Activated T-cell treated with anti-CD3 and anti-CD28 coated beads, Interleukin-2, amount 50 U/mL, for 4 hours (primary cell): ENCODE measurements at regions not wholly inside any gene's neighbourhood (a gene's known extent, or its start where the extent isn't known, plus 50 kb on each side); places are given as distances from the start of the nearest gene placed in this dataset.

Source experiments
- ATAC-seq, 2 donors: fragments of 200-7000 bp; cut with Tn5 transposase; one replicate each; pipeline ENCODE4 v1.10.0; 2021
- DNase-seq: peaks from one replicate; pipeline ENCODE4 v3.0.0-alpha.2; 2020
- H3K27me3 Mint-ChIP-seq: one replicate; pipeline ENCODE4 v1.8.0; 2021; ENCODE audit warnings: low read depth, mixed read lengths
- H3K36me3 Mint-ChIP-seq: one replicate; pipeline ENCODE4 v1.8.0; 2022; ENCODE audit warnings: mixed read lengths; ENCODE audit not compliant: insufficient read depth
- H3K4me1 Mint-ChIP-seq: one replicate; pipeline ENCODE4 v1.8.0; 2021; ENCODE audit warnings: low read depth, mixed read lengths
- H3K4me3 Mint-ChIP-seq: one replicate; pipeline ENCODE4 v1.8.0; 2021; ENCODE audit warnings: mild to moderate bottlenecking, moderate library complexity, mixed read lengths
- H3K9me3 Mint-ChIP-seq: one replicate; pipeline ENCODE4 v1.8.0; 2021; ENCODE audit warnings: mixed read lengths

DNA sequence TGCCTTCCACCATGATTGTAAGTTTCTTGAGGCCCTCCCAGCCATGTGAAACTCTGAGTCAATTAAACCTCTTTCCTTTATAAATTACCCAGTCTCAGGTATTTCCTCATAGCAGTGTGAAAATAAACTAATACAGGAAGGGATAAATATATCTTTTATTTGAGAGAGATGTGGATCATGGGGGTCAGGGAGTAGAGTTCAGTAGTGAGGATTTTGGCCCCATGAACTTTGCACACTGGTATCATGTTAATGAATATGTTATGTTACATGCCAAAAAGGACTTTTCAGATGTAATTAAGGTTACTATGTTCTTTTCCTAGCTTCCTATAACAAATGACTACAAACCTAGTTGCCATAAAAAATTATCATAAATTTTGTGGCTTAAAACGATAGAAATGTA lies 1393.7 kb downstream of the DSC3 start:
- Mint-ChIP-seq H3K4me1 (no peaks in the 10 kb centered on the region), H3K4me3 (no peak overlapping the region), H3K36me3 (no peaks in the 10 kb centered on the region), H3K27me3 (no peaks in the 10 kb centered on the region), H3K9me3 (peaks cover 22% of the 10 kb centered on the region)
- DNase-seq (no peak), ATAC-seq (no peak)

DNA sequence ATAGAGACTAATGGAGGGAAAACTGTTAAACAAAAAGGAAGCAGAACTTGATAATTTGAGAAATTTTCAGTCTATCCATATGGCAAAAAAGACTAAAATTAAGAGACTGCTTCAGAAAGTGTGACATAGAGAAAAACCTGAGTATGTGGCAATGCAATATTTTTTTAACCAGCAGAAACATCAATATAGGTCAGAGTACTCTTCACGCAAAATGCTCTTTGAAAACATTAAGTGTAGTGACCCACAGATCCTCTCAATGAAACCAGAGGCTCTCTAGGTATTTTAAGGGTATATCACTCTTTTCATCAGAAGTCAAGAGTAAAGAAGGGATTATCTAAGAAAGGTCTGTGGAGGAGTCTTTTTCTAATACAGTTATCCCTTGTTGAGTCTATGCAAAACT lies 1394.8 kb downstream of the DSC3 start:
- Mint-ChIP-seq H3K36me3 (no peaks in the 10 kb centered on the region), H3K27me3 (no peaks in the 10 kb centered on the region), H3K4me1 (no peaks in the 10 kb centered on the region), H3K9me3 (peaks cover 22% of the 10 kb centered on the region), H3K4me3 (no peak overlapping the region)
- DNase-seq, result no peak
- no peak for ATAC-seq

DNA sequence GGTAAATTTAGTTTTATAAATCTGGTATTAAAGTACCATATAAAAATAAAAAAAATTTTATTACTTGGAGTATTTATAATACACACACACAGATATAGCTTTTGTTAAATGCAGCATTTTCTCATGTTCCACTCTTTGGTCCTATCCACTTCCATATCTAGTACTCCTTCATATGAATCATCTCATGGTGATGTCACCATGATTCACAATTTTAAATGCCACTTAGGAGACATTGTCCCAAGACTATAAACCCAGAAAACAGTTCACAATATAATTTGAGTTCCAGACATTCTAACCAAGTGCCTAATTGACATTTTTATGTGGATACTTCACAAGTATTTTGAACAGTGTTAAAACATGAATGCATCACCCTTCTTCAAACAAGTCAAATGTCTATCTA lies 1398.3 kb downstream of the DSC3 start:
- Mint-ChIP-seq H3K27me3 (no peaks in the 10 kb centered on the region), H3K4me1 (no peaks in the 10 kb centered on the region), H3K36me3 (no peaks in the 10 kb centered on the region), H3K9me3 (peaks cover 24% of the 10 kb centered on the region), H3K4me3 (no peak overlapping the region)
- ATAC-seq (no peak), DNase-seq (no peak)

DNA sequence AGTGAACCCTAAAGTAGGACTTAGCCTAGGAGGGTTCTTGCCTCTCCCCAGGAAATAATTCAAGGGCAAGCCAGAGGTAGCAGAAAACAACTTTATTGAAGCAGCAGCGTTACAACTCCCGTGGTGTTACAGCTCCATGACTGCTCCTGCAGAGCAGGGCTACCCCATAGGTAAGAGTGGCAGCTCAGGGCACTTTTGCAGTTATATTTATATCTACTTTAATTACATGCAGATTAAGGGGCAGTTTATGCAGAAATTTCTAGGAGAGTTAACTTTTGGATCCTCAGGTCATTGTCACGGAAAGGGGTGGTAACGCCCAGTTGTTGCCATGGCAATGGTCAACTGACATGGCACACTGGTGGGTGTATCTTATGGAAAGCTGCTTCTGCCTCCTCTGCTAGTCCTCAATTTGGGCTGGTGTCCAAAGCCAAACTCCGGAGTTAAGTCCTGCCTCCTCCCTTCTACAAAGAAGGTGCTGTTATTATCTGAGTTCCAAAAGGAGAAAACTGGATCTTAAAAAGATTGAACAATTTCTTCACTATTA lies 1413.0 kb downstream of the DSC3 start:
- H3K9me3 Mint-ChIP-seq, result peaks cover 15% of the 10 kb centered on the region
- no peak overlapping the region for H3K4me3 Mint-ChIP-seq
- no peak for DNase-seq
- no peaks in the 10 kb centered on the region for H3K4me1 Mint-ChIP-seq
- no peaks in the 10 kb centered on the region for H3K27me3 Mint-ChIP-seq
- ATAC-seq, result no peak
- H3K36me3 Mint-ChIP-seq, result no peaks in the 10 kb centered on the region

DNA sequence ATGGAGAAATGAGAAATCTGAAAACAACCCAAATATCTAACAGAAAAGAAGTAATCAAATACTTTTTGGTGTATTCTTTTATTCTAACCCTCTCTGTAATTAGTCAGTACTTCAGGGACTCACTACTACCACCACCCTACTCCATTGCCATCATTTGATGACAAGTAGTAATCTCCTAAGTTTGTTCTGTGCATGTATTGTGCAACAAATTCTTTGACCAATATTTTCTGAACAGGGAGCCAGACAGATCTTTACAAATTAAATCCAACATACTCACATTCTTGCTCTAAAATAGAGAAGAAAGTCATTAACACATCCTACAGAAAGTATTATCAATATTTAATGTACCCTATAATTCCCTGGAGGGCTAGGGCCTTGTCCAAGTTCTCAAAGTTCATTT lies 1416.4 kb downstream of the DSC3 start:
- Mint-ChIP-seq H3K27me3 (no peaks in the 10 kb centered on the region), H3K4me3 (no peak overlapping the region), H3K36me3 (no peaks in the 10 kb centered on the region), H3K4me1 (no peaks in the 10 kb centered on the region), H3K9me3 (peaks cover 22% of the 10 kb centered on the region)
- DNase-seq, result no peak
- no peak for ATAC-seq

DNA sequence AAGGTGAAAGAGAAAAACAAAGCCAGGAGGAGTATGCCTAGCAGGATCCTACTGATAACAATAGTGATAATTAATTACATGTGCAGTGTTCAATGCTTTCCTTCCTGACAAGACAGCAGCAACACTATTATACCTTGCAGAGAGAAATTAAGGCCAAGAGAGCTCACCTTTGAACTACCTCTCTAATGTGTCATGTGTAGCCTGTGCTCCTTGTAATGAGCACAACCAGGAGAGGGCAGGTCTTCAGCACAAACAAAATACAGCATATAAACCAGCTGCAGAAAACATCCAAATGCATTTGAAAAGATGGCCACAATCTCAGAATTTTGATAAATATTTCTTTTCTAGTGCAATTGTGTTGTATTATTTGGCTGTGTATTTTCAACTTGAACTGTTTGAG lies 1425.7 kb downstream of the DSC3 start:
- ATAC-seq (no peak), DNase-seq (no peak)
- Mint-ChIP-seq H3K36me3 (no peaks in the 10 kb centered on the region), H3K4me3 (no peak overlapping the region), H3K9me3 (peaks cover 7% of the 10 kb centered on the region), H3K27me3 (no peaks in the 10 kb centered on the region), H3K4me1 (no peaks in the 10 kb centered on the region)

DNA sequence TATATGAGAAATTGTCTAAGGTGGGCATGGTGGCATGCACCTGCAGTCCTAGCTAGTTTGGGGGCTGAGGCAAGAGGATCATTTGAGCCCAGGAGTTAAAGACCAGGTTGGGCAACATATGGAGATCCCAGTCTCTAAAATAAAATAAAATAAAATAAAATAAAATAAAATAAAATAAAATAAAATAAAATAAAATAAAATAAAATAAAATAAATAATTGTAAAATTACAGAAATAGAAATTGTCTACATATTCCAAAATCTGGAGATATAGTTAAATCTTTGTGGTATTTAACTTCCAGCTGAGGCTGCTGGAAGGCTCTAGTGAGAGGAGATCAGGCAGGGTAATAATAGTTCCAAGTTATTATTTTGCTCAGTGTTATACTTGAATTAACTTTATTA lies 1432.1 kb upstream of the CDH2 start:
- no peak for ATAC-seq
- Mint-ChIP-seq H3K36me3 (no peaks in the 10 kb centered on the region), H3K9me3 (peaks cover 19% of the 10 kb centered on the region), H3K4me1 (no peaks in the 10 kb centered on the region), H3K4me3 (no peak overlapping the region), H3K27me3 (no peaks in the 10 kb centered on the region)
- DNase-seq, result no peak

DNA sequence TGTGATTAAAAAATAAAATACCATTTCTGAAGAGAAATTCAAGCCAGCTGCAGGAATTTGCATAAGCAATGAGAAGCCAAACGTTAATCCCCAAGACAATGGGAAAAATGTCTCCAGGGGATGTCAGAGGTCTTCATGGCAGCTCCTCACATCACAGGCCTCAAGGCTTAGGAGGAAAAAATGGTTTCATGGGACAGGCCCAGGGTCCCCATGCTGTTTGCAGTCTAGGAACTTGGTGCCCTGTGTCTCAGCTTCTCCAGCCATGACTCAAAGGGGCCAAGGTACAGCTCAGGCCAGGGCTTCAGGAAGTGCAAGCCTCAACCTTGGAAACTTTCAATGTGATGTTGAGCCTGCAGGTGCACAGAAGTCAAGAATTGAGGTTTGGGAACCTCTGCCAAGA lies 1428.4 kb upstream of the CDH2 start:
- DNase-seq (no peak), ATAC-seq (no peak)
- H3K4me1 Mint-ChIP-seq, result no peaks in the 10 kb centered on the region
- no peaks in the 10 kb centered on the region for H3K27me3 Mint-ChIP-seq
- peaks cover 19% of the 10 kb centered on the region for H3K9me3 Mint-ChIP-seq
- H3K36me3 Mint-ChIP-seq, result no peaks in the 10 kb centered on the region
- no peak overlapping the region for H3K4me3 Mint-ChIP-seq

DNA sequence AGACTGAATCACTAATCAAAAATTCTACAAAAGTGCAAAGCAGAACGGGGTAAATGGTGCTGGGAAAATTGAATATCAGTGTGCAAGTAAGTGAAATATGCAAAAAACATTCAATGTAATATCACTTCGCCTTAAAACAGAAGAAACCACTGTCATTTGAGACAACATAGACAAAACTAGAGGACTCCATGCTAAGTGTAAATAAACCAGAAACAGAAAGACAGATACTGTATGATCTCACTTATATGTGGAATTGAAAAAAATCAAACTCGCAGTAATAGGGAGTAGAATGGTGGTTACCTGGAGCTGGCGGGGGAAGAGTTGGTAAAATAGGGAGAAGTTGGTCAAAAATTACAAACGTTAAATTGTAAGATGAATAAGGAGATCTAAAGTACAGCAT lies 1420.0 kb upstream of the CDH2 start:
- ATAC-seq (no peak), DNase-seq (no peak)
- H3K36me3 Mint-ChIP-seq, result no peaks in the 10 kb centered on the region
- peaks cover 15% of the 10 kb centered on the region for H3K9me3 Mint-ChIP-seq
- no peaks in the 10 kb centered on the region for H3K4me1 Mint-ChIP-seq
- no peaks in the 10 kb centered on the region for H3K27me3 Mint-ChIP-seq
- no peak overlapping the region for H3K4me3 Mint-ChIP-seq

DNA sequence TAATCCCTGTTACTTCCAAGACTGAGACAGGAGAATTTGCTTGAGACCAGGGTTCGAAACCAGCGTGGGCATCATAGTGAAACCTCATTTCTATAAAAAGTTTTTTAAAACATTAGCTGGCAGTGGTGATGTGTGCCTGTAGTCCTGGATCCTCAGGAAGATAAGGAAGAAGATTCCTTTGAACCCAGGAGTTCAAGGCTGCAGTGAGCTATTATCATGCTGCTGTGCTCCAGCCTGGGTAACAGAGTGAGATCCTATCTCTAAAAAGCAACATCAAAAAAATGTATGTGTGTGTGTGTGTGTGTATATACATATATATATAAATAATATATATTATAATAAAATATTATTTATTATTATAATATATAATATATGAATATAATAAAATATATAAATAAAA lies 1417.6 kb upstream of the CDH2 start:
- ATAC-seq (no peak), DNase-seq (no peak)
- no peaks in the 10 kb centered on the region for H3K36me3 Mint-ChIP-seq
- H3K27me3 Mint-ChIP-seq, result no peaks in the 10 kb centered on the region
- H3K9me3 Mint-ChIP-seq, result peaks cover 15% of the 10 kb centered on the region
- no peak overlapping the region for H3K4me3 Mint-ChIP-seq
- H3K4me1 Mint-ChIP-seq, result no peaks in the 10 kb centered on the region

DNA sequence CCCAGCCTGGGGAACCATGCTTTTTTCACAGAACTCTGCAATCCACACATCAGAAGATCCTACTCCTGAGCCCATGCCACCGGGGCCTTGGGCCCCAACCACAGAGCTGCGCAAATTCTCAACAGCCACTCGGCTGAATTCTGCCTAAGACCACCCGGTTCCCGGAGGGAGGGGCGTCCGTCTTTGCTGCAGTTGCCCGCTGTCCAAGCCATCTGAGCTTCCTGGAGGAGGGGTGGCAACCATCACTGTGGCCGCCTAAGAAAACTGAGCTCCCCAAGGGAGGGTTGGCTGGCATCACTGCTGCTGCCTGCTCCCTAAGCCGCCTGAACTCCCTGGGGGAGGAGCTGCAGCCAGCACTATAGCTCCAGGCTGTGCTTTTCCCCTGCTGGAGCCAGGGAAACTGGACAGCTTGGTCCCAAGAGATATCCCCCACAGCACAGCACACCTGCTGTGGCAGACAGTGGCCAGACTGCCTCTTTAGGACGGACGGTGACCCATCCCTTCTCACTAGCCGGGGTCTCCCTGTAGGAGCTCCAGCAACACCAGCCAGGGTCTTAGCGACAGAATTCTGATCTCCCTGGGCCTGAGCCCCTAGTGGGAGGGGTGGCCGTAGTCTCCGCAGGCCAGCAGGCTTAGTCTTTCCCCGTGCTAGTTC lies 1411.6 kb upstream of the CDH2 start:
- no peak overlapping the region for H3K4me3 Mint-ChIP-seq
- no peaks in the 10 kb centered on the region for H3K36me3 Mint-ChIP-seq
- ATAC-seq (no peak), DNase-seq (no peak)
- peaks cover 19% of the 10 kb centered on the region for H3K9me3 Mint-ChIP-seq
- no peaks in the 10 kb centered on the region for H3K4me1 Mint-ChIP-seq
- no peaks in the 10 kb centered on the region for H3K27me3 Mint-ChIP-seq

DNA sequence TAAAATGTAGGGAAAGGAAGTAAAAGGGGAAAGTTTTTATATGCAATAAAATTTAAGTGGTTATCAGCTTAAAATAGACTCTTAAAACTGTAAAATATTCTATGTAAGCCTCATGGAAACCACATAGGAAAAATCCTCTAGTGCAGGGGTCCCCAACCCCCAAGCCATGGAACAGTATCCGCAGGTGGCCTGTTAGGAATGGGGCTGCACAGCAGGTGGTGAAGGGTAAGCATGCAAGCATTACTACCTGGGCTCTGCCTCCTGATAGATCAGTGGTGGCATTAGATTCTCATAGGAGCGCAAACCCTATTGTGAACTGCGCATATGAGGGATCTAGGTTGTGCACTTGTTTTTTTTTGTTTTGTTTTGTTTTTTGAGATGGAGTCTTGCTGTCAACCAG lies 1409.3 kb upstream of the CDH2 start:
- no peaks in the 10 kb centered on the region for H3K36me3 Mint-ChIP-seq
- no peak for ATAC-seq
- no peaks in the 10 kb centered on the region for H3K4me1 Mint-ChIP-seq
- no peak overlapping the region for H3K4me3 Mint-ChIP-seq
- DNase-seq, result no peak
- peaks cover 23% of the 10 kb centered on the region for H3K9me3 Mint-ChIP-seq
- no peaks in the 10 kb centered on the region for H3K27me3 Mint-ChIP-seq

DNA sequence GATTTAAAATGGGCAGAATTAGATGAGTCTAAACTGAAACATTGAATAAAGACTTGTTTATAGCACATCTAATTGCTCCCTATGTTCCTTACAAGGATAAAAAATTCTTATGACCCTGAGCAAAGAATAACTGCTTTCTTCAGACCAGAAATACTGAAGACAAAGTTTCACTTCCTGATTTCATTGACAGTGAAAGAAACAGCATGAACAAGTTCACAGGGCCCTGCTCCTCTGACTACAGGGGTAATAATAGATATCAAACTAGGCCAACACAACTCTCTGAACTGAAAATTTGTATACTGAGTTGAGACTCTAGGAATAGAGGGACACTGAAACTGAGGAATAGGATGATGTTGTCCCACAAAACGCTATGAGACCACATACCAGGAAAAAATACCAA lies 1383.3 kb upstream of the CDH2 start:
- DNase-seq (no peak), ATAC-seq (no peak)
- no peak overlapping the region for H3K4me3 Mint-ChIP-seq
- no peaks in the 10 kb centered on the region for H3K4me1 Mint-ChIP-seq
- H3K9me3 Mint-ChIP-seq, result peaks cover 8% of the 10 kb centered on the region
- no peaks in the 10 kb centered on the region for H3K27me3 Mint-ChIP-seq
- H3K36me3 Mint-ChIP-seq, result no peaks in the 10 kb centered on the region

DNA sequence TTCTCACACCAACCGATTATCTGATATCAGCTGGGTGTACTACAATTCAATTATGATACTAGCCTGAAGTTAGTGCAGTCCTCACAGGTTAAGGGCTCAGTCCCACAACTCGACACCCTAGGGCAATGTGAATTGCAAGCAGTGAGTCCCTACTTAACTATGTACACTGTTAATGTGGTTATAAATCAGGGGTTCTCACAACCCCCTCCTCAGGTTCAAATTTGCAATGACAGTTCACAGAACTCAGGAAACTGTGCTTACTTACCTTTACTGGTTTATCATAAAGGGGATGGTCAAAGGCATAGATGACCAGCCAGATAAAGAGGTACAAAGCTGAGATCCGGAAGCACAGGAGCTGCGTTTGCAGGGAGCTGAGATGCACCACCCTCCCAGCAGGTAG lies 1379.1 kb upstream of the CDH2 start:
- Mint-ChIP-seq H3K9me3 (peaks cover 4% of the 10 kb centered on the region), H3K4me1 (no peaks in the 10 kb centered on the region), H3K27me3 (no peaks in the 10 kb centered on the region), H3K4me3 (no peak overlapping the region), H3K36me3 (no peaks in the 10 kb centered on the region)
- ATAC-seq, result no peak
- no peak for DNase-seq

DNA sequence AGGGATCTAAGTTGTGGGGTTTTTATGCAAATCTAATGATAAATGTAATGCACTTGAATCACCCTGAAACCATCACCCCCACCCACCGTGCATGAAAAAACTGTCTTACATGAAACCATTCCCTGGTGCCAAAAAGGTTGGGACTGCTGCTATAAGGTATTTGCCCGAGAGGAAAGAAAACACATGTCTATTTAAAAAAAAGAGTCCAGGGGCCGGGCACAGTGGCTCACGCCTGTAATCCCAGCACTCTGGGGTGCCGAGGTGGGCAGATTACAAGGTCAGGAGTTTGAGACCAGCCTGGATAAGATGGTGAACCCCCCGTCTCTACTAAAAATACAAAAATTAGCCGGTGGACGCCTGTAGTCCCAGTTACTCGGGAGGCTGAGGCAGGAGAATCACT lies 1372.8 kb upstream of the CDH2 start:
- no peak overlapping the region for H3K4me3 Mint-ChIP-seq
- H3K4me1 Mint-ChIP-seq, result no peaks in the 10 kb centered on the region
- no peak for DNase-seq
- no peaks in the 10 kb centered on the region for H3K27me3 Mint-ChIP-seq
- H3K9me3 Mint-ChIP-seq, result peaks cover 12% of the 10 kb centered on the region
- no peak for ATAC-seq
- no peaks in the 10 kb centered on the region for H3K36me3 Mint-ChIP-seq

DNA sequence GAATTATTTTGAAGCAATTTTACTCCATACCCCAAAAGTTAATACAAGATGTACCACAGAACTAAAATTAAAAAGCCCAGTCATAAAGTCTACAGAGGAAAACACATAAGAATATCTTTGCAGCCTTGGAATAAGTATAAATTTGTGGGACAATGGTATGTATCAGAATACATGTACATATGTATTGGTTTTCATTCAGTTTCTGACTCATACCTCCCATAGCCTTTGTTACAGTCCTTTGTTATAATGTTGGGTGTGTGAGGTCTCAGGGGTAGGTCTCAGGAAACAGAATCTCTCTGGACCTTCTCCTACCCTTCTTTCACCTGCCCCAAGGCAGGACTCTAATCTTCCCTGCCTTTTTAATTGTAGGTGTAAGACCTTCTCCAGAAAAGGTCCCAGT lies 1370.7 kb upstream of the CDH2 start:
- ATAC-seq (no peak), DNase-seq (no peak)
- peaks cover 8% of the 10 kb centered on the region for H3K9me3 Mint-ChIP-seq
- H3K4me1 Mint-ChIP-seq, result no peaks in the 10 kb centered on the region
- H3K27me3 Mint-ChIP-seq, result no peaks in the 10 kb centered on the region
- no peaks in the 10 kb centered on the region for H3K36me3 Mint-ChIP-seq
- no peak overlapping the region for H3K4me3 Mint-ChIP-seq
